ENCODE measurements at regions not wholly inside any gene's neighbourhood (a gene's known extent, or its start where the extent isn't known, plus 50 kb on each side); places are given as distances from the start of the nearest gene placed in this dataset.

DNA sequence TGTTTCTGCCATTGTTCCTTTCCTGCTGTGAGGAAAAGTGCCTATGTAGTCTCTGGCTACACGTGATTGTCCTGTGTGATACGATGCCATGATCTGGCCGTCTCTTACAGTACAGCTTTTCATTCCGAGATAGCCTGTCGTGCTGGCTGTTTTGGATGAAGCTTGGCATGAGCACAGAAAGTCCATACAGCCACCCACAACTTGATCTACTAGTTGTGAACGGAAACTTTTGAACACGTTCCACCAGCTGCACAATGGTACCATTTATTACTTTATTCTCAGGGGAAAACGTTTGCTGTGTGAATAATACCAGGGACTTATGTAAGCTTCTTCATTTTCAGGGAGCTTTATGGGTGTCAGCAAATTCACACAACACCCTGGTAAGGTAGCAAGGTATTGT is 217.6 kb upstream of the ANKRD55 start:
- FAIRE-seq: no peak

GRCh38 chr5:56449071-56449640 is 216.0 kb upstream of the ANKRD55 start:
- FAIRE-seq: no peak

DNA sequence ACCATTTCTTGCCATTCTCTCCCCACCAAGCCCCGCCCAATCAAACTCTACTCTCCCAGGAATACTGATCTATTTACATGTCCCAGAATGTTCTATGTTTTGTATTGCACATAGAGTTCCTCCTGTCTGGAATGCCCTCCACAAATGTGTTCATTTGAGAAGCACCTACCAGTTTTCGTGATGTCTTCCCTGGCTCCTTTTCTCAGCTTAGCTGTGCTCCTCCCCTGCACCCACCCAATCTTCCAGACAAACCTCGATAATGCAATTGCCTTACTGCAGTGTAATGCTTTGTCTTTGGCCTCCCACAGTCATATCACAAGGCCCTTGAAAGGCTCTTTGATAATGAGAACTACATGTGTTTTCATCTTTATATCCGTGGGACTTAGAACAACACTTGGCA is 214.5 kb upstream of the ANKRD55 start:
- no peak for FAIRE-seq

DNA sequence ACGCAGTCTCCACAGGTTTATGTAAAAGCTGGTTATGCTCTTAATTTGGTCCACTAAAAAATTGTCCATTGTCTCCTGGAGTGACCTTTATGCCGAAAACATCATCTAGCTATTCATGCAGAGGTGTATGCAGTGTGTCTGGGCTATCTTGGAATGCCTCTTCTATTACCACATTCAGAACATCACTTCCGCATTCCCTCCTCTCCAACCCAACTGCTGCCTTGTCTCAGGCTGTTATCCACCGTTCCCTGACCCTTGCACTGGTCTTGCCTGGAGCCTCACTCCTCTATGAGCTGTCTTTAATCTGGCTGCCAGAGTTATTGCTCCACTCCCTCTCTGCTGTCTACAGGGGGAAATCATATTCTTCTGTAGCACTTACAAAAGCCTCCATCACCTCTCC is 214.1 kb upstream of the ANKRD55 start:
- no peak for FAIRE-seq

GRCh38 chr5:56446728-56447127 is 213.6 kb upstream of the ANKRD55 start:
- no peak for FAIRE-seq

- FAIRE-seq: no peak
These were observed 210.7 kb upstream of the ANKRD55 start for GRCh38 chr5:56443826-56444225.

DNA sequence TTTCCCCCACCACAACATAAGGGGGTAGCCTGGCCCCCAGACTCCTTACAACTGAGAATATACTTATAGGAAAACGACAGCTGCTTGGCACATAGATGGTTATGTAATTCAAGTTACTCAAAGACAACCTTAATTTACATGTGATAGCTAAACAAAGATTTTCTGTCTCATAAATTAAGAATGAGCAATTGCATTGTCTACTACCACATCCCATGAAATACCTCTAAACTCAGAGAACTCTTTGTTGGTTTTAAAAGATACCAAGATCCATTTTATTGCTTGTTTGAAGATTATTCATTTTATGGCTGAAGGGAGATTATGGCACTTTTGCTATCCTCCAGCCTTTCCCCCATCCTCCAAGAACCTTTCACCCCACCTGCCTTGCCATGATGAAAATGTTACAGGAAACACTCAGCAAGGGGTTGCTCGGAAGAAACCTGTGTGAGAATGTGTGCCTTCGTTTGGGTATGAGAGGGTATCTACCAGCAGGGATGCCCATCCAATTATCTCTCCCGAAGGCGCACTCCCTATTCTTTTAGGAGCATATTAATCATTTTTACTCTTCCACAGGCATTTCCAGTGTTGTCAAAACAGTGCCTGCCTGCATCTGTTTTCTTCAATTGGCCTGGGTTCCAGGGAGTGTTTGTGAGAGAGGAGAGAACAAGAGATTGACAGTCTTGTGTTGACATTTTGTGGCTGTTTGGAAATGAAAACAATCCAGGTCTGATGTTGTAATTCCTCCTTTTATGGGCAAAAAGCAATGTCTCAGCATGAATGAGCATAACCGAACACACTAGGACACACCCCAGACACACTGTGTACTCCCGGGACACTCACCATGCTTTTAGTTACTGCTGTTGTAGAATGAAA is 208.0 kb upstream of the ANKRD55 start:
- no peak for FAIRE-seq

DNA sequence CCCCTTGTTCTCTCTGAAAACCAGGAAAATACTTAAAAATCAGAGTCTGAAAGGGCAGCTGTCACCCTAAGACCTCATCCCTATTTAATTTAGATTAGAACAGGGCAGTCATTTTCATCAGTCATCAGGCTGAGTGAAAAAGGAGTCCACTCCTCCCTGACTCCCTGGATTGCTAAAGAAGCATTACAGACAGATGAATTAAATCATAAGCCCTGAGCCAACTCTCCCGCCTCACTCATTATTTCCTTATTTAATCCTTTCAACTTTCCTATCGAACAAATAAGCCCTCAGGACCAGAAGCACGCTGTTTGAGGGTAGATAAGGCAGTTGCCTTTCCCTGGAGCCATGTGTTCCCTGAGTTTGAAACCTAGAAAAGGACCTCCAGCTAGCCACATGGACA is 201.9 kb upstream of the ANKRD55 start:
- no peak for FAIRE-seq

DNA sequence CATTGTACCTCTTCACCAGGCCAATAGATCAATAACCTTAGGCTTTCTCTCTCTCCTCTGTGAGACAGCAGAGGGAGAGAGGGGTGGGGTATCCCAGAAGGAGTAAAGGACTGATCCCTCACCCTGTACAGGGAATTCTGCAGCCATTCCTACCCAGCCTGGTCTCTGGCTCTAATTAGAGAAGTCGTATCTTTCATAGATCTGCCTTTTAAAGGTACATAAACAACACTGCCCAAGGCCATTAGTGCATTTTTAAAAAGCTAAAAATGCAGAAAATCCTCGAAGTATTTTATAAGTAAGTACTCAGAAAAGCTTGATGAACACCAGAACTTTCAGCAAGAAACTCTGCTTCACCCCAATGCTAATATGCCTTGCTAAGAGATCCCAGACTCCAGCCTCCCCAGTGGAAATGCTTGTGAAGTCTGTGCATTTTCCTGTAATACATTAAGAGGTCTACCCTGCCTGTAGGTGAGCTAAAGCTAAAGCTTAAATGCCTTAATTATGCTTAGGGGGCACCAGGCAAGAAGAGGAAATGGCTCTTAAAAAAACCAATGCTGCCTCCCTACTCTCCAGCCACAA is 200.0 kb upstream of the ANKRD55 start:
- FAIRE-seq: no peak

GRCh38 chr5:56432321-56432720 is 199.2 kb upstream of the ANKRD55 start:
- no peak for FAIRE-seq

DNA sequence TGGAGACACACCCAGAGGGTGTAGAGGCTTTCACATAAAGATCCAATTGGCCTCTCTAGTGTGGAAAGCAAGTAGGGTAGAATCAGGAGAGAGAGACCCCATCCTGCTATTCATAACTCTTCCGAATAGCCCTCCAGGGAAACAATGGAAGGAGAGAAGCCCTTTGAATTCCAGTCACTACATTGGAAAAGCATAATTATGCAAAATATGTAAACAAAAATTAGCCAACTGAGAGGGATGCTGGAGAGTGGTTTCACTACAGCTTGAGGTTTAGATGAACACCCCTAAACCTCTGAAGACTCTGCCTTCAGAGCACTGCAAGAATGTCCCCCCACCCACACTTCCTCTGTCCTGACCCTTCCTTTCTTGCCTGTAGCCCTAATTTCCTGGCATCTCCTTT is 197.3 kb upstream of the ANKRD55 start:
- no peak for FAIRE-seq

- no peak for FAIRE-seq
These were observed 196.0 kb upstream of the ANKRD55 start for GRCh38 chr5:56429110-56429561.

DNA sequence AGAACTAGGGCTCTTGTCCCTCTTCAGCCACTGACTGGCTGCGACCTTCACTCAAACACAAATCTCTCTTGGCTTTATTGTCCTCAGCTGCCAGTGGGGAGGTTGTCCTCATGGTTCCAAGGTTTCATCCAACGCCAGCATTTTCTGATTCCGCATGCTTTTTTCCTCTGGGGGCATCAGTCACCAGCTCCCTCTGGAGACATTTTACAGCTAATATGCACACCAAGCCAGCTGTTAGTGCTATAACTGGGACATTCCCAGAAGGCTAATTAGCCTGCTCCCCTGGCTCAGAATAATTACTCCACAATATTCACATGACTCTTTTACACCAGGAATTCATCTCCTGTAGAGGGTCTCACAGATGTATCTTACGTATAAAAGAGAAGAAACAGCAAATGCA is 193.6 kb upstream of the ANKRD55 start:
- no peak for FAIRE-seq

- no peak for FAIRE-seq
These were observed 189.1 kb upstream of the ANKRD55 start for GRCh38 chr5:56422076-56422762.

GRCh38 chr5:56421246-56422075 is 188.3 kb upstream of the ANKRD55 start:
- FAIRE-seq: no peak

GRCh38 chr5:56420323-56420722 is 187.2 kb upstream of the ANKRD55 start:
- no peak for FAIRE-seq

GRCh38 chr5:56419667-56420066 is 186.5 kb upstream of the ANKRD55 start:
- FAIRE-seq: no peak

- no peak for FAIRE-seq
These were observed 182.2 kb upstream of the ANKRD55 start for GRCh38 chr5:56415356-56415765.

DNA sequence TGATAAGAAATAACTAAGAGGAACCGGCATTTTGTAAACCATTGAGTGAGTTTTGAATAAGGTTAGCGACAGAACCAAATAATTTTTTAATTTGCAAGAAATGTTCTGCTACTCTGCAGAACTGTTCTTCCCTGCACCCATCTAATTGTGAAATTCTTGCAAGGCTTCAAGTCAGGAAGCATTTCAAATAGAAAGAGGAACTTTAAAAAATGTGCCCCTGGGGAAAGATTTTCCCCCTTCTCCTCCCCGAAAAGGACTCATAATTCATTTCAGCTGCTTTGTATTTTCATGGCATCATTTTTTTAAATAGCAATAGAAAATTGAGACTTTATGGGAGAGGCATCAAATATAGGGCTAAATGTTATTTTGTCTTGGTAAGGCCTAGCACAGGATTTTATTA is 180.9 kb upstream of the ANKRD55 start:
- FAIRE-seq: no peak

GRCh38 chr5:56413546-56413945 is 180.4 kb upstream of the ANKRD55 start:
- no peak for FAIRE-seq

- FAIRE-seq: no peak
These were observed 179.7 kb upstream of the ANKRD55 start for GRCh38 chr5:56412601-56413379.

GRCh38 chr5:56410696-56411095 is 177.6 kb upstream of the ANKRD55 start:
- no peak for FAIRE-seq

Data from G401.6 (cell line).